Smooth muscle cell (in vitro differentiated cells): ENCODE measurements at regions not wholly inside any gene's neighbourhood (a gene's known extent, or its start where the extent isn't known, plus 50 kb on each side); places are given as distances from the start of the nearest gene placed in this dataset.

Experiments used
- DNase-seq: peaks from one replicate; lab custom pipeline; 2025; ENCODE audit not compliant: unreplicated experiment; lab: John Stamatoyannopoulos, UW
- H2AFZ ChIP-seq: fragments of 200-600 bp; sonication (generic); 2 replicates; pipeline ENCODE4 v1.6.0; 2016; ENCODE audit warnings: antibody characterized with exemption, low read depth, mild to moderate bottlenecking
- H3F3A ChIP-seq: fragments of 200-600 bp; sonication (generic); 2 replicates; pipeline ENCODE4 v1.6.0; 2017; ENCODE audit warnings: antibody characterized with exemption, low read depth
- H3K27ac ChIP-seq: fragments of 200-600 bp; sonication (generic); 2 replicates; pipeline ENCODE4 v1.5.1; 2016; ENCODE audit warnings: low read depth, mild to moderate bottlenecking
- H3K27me3 ChIP-seq: fragments of 200-600 bp; sonication (generic); 2 replicates; pipeline ENCODE4 v1.6.1; 2016; ENCODE audit warnings: low read depth, mild to moderate bottlenecking
- H3K36me3 ChIP-seq: fragments of 200-600 bp; sonication (generic); 2 replicates; pipeline ENCODE4 v1.5.1; 2016; ENCODE audit warnings: low read depth
- H3K4me1 ChIP-seq: fragments of 200-600 bp; sonication (generic); 2 replicates; pipeline ENCODE4 v1.5.1; 2016; ENCODE audit warnings: low read depth
- H3K4me2 ChIP-seq: fragments of 200-600 bp; sonication (generic); 2 replicates; pipeline ENCODE4 v1.6.0; 2016; ENCODE audit warnings: mild to moderate bottlenecking
- H3K4me3 ChIP-seq: fragments of 200-600 bp; sonication (generic); 2 replicates; pipeline ENCODE4 v1.5.1; 2016; ENCODE audit warnings: mild to moderate bottlenecking
- H3K79me2 ChIP-seq: fragments of 200-600 bp; sonication (generic); 2 replicates; pipeline ENCODE4 v1.6.0; 2016; ENCODE audit warnings: low read depth, mild to moderate bottlenecking
- H3K9ac ChIP-seq: fragments of 200-600 bp; sonication (generic); 2 replicates; pipeline ENCODE4 v1.6.0; 2016; ENCODE audit warnings: low read depth
- H3K9me3 ChIP-seq: fragments of 200-600 bp; sonication (generic); replicated peaks from 2 replicates; pipeline ENCODE4 v1.5.1; 2016; ENCODE audit warnings: low read depth
- H4K20me1 ChIP-seq: fragments of 200-600 bp; sonication (generic); 2 replicates; pipeline ENCODE4 v1.6.0; 2016; ENCODE audit warnings: low read depth
- CTCF ChIP-seq: fragments of 200-600 bp; sonication (generic); IDR thresholded peaks from 2 replicates; pipeline ENCODE4 v1.5.1; 2017; ENCODE audit warnings: borderline replicate concordance, mild to moderate bottlenecking, antibody characterized with exemption; ENCODE audit not compliant: insufficient read depth, poor library complexity, severe bottlenecking
- WGBS: methylation state at CpG from one replicate; pipeline ENCODE4 v1.1.7; 2016; ENCODE audit warnings: low lambda C conversion rate; 5-methylcytosine and 5-hydroxymethylcytosine counted together

DNA sequence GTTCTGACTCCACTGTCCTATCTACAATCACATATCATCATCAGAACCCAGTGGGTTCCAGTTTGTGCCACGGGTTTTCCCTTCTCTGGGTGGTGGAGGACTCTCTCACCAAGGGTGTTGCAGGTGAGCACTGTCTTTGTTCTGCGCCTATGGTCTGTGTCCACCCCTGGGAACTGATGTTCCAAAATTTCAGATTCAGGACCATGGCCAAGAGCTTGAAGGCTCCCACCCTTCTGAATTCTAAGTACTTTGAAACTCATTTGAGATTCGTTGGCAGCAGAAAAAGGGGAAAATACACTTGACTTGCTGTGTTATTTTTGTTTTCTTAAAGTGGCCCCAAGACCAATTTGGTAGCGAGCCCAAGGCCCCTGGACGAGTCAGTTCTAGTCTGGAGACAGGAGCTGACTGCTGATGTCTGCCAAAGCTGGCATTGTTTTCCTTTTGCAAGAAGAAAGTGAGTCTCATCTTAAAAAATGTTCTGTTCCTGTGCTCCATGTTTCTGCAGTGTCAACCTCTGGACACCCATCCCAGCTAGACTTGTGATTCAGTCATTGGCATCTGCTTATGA is 310.9 kb downstream of the HAPSTR1 start:
- H3K9ac ChIP-seq = no peak overlapping the region

GRCh38 chr16:9404811-9405210 is 313.4 kb downstream of the HAPSTR1 start:
- peaks cover 20% of the 10 kb centered on the region for H3K27me3 ChIP-seq
- no peaks in the 10 kb centered on the region for H3K79me2 ChIP-seq
- no peaks in the 10 kb centered on the region for H3K4me1 ChIP-seq
- H3K9me3 ChIP-seq = no peaks in the 10 kb centered on the region
- no peak overlapping the region for H3K4me3 ChIP-seq
- H3K4me2 ChIP-seq = no peak overlapping the region
- H3K36me3 ChIP-seq = no peaks in the 10 kb centered on the region
- H4K20me1 ChIP-seq = no peaks in the 10 kb centered on the region
- TF ChIP-seq CTCF = no peak
- H3K9ac ChIP-seq = no peak overlapping the region
- WGBS = 97% methylated on average over 6 of the region's 6 CpGs
- no peaks in the 10 kb centered on the region for H3F3A ChIP-seq
- no peak overlapping the region for H2AFZ ChIP-seq
- DNase-seq = no peak
- H3K27ac ChIP-seq = no peak overlapping the region

More for the DNA sequence above, 310.9 kb downstream of the HAPSTR1 start:
- H3K27me3 ChIP-seq = peaks cover 20% of the 10 kb centered on the region
- H3K27ac ChIP-seq = no peak overlapping the region
- 85% methylated on average over 5 of the region's 5 CpGs for WGBS
- no peaks in the 10 kb centered on the region for H3K4me1 ChIP-seq
- no peak for DNase-seq
- no peaks in the 10 kb centered on the region for H3K36me3 ChIP-seq
- no peaks in the 10 kb centered on the region for H3K9me3 ChIP-seq
- no peaks in the 10 kb centered on the region for H3F3A ChIP-seq
- H3K4me2 ChIP-seq = no peak overlapping the region
- H4K20me1 ChIP-seq = no peaks in the 10 kb centered on the region
- no peak for TF ChIP-seq CTCF
- H3K4me3 ChIP-seq = no peak overlapping the region
- H2AFZ ChIP-seq = no peak overlapping the region
- no peaks in the 10 kb centered on the region for H3K79me2 ChIP-seq

GRCh38 chr16:9406038-9406712 is 314.7 kb downstream of the HAPSTR1 start:
- WGBS = 88% methylated on average over 4 of the region's 4 CpGs
- Histone ChIP-seq H3K4me2 (no peak overlapping the region), H3K4me1 (no peaks in the 10 kb centered on the region), H3K79me2 (no peaks in the 10 kb centered on the region), H4K20me1 (no peaks in the 10 kb centered on the region), H3K9me3 (no peaks in the 10 kb centered on the region), H3F3A (no peaks in the 10 kb centered on the region), H2AFZ (no peak overlapping the region), H3K27ac (no peak overlapping the region), H3K9ac (no peak overlapping the region), H3K36me3 (no peaks in the 10 kb centered on the region), H3K4me3 (no peak overlapping the region), H3K27me3 (peaks cover 17% of the 10 kb centered on the region)
- no peak for TF ChIP-seq CTCF
- no peak for DNase-seq
